CD4-positive, alpha-beta T cell treated with Interleukin-17A for 1 hour (primary cell): ENCODE measurements at regions not wholly inside any gene's neighbourhood (a gene's known extent, or its start where the extent isn't known, plus 50 kb on each side); places are given as distances from the start of the nearest gene placed in this dataset.
A peak's percentile ranks its signal among the peaks of the same experiment; 100 is the strongest.
"Not testable (repeated sequence)": the region's sequence is repeated elsewhere in the genome, so short reads cannot be mapped to it uniquely, and the experiment has no call there.

Experiments
- DNase-seq: peaks from one replicate; pipeline ENCODE4 v3.0.0-alpha.2; 2020

- no peak for DNase-seq
Observed at GRCh38 chr12:62168411-62168810, 91.8 kb upstream of the USP15 start.

DNA sequence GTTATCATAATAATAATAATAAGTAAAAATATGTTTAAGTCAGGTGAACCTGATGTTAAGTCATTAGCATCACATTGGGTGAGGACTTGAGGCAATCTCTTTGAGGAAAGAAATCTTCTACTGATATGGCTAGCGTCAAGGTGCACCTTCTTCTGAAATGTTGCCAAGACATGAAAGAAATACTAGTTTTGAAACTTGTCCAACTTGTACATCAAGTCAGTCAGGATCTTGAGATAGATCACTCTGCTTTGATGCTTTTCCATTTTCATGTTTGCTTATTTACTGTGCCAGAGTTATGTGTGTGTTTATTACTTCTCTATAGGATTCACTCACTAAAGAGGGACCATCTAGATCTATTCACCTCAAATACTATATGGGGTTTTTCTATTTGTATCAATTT, 90.0 kb upstream of the USP15 start:
- no peak for DNase-seq

DNA sequence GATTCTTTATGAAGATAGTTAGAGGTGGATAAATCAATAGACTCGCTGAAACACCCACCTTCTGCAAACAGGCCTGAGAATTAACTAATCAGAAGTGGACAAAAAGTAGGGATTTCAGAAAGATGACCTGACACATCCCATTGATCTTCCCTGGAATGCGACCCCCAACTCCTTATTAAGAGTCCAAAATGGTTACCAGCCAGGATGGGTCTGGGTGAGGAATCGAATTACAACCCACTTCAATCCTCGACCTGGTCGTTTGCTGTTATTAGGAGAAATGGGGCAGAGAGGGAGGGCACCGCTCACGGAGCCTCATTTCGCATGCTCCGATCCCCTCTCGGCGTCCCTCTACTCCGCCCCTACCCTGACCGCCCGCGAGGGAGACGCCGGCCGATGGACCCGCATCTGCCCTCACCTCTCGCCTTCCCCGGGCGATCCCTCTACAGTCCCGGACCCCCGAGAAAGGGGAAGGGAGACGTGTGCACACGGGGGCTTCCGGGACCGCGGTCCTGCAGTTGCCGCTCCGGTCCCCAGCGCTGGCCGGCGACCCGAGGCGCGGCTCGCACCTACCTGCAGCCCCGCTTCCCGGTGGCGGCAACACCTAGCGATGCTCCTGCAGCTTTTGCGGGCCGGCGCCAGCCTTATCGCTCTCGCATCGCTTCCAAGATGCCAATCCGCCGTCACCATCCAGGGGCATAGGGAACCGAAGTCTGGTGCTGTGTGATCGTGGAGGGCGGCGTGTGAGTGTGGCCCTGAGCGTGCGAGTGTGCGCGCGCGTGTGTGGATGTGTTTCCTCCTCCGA, 69.3 kb upstream of the USP15 start:
- no peak for DNase-seq

DNA sequence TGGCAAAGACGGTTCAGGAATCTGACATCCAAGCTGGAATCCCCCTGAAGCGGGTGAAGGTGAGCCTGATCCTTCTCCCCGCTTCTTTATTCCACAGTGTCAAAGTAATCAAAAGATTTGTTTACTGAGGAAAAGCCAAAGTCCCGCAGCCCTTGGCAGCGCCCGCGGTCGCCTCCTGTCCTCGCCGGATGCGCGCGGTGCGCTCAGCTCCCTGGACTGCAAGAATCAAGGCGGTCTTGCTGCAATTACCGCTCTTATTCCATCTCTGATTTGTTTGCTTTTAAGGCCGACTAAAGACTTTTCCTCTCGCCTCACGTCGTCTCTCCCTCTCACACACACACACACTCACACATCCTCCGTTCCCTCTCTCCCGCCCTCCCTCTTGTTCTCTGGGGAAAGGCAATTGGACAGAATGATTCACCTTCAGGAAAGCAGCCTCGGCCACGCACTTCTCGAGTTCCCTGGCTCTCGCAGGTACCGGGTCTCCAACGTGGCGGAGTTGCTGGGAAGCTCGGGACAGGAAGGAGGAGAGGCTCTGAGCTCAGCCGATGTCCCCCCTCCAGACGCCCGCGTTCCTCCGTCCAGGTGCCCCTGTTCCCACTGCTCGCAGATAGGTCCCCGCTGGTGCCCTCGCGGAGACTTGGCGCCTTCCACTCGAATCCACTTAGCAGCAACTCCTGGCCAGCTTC, 68.6 kb upstream of the USP15 start:
- DNase-seq: no peak

DNA sequence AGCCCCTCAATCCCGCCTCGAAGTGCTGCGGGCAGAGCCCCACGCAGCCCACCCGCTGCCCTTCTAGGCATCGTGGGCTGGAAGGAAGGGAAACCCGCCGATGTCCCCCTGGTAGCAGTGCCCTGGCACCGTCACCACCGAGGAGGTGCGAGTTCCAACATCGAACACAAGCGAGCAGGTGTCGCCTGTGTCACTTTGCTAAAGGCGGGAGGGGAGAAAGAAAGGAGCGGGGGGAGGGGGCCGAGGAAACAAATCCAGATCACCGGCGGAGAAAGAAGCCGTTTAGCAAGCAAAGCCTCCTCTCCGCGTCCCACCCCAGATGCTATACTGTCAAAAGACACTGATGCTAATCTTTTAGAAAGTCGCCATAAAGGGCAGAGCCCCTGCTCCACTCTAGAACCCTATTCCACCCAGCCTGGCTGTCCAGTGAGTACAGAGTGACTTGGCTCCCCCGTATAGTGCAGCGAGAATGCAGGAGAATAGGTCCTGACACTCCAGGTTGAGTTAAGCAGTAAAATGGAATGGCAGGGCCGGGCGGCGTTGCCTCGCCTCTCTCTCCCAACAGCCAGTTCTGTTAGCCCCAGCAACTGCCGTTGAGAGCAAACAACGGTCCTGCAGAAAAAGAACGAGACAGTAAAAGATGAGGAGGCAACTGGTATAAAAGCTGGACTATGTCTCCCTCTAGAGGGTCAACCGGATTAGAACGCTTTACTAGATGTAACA, 67.9 kb upstream of the USP15 start:
- peak; percentile 76 for DNase-seq

DNA sequence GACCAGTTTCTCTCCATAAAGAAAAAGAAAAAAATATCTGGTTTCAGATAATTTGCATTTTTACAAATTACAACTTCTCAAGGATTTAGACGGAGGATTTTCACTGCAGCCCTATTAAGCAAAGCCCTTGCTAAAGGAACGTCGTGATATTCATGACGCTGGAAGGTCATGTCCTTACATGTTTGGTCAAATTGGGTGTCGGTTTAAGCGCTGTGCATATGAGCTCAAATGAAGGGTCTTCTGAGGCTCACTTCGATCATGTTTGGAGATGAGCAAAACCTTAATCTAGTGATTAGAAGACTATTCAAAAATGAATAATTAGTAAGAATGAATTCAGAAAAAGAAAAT, 67.3 kb upstream of the USP15 start:
- no peak for DNase-seq

DNA sequence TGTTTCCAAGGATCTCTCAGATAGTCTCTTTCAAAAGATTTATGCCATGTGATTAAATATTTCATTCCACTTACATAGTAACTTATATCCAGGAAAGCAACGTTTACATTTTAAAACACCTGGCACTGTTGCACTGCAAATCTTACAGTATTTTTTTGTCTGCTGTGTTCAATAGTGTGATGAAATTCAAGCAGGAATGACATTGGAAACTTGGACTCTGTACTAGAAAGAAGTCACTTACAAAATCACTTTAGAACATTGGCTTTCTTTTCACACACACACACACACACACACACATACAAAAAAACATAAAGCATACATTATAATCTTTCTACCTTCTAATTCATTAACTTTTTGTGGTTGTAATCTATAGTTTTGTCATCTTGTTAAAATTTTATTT, 66.2 kb upstream of the USP15 start:
- no peak for DNase-seq

DNA sequence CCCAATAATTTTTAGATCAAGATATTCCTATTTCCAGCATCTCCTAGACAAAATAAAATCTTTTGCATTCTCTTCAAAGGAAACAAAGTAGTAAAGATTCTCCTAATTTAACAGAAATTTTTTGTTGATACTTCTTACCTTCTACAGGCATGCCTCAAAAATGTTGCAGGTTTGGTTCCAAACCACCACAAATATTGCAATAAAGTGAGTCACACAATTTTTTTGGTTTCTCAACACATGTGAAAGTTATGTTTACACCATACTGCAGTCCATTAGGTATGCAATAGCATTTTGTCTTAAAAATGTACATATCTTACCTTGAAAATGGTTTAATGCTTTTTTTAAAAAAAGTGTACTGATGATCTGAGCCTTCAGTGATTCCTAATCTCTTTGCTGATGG, 65.6 kb upstream of the USP15 start:
- DNase-seq: no peak

- DNase-seq: no peak
Observed at GRCh38 chr12:62196146-62196545, 64.1 kb upstream of the USP15 start.

- not testable (repeated sequence) for DNase-seq
Observed at GRCh38 chr12:62202861-62203260, 57.3 kb upstream of the USP15 start.

- no peak for DNase-seq
Observed at GRCh38 chr12:62205346-62205745, 54.9 kb upstream of the USP15 start.

DNA sequence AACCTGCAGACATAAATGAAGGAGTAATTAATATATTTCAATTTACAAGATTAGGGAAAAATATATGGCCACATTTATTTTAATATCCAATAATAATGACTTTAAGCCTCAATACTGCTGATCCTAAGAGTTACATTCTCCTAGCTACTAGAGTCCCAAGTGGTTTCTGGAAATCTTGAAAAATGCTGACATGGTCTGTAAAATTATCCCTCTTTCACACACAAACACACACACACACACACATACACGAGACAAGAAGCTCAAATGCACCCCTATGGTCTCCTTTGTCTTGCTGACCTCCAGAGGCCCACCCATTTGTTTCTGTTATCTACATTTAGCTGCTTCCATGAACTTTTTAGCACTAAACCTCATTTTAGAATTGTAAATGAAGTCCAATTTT, 53.0 kb upstream of the USP15 start:
- DNase-seq: no peak
